Aorta (tissue), 5 donors: ENCODE measurements at regions not wholly inside any gene's neighbourhood (a gene's known extent, or its start where the extent isn't known, plus 50 kb on each side); places are given as distances from the start of the nearest gene placed in this dataset.

Experiments
- ATAC-seq: fragments of 200-7000 bp; cut with Tn5 transposase; one replicate; pipeline ENCODE4 v1.9.1; 2022; ENCODE audit warnings: moderate library complexity; ENCODE audit not compliant: low FRiP score
- DNase-seq, 2 donors: peaks; one replicate each; pipeline ENCODE4 v3.0.0-alpha.2; 2020
- H3K27ac ChIP-seq, 2 donors: one replicate each; pipeline ENCODE4 v1.5.1; 2013; ENCODE audit warnings: low read length in 2 of 2, mild to moderate bottlenecking in 2 of 2, moderate library complexity in 2 of 2, control low read depth in 1 of 2, inconsistent platforms in 1 of 2, low read depth in 1 of 2
- H3K27me3 ChIP-seq, 2 donors: one replicate each; pipeline ENCODE4 v1.6.1; 2013; ENCODE audit warnings: control low read depth in 1 of 2, low read length in 1 of 2, mild to moderate bottlenecking in 1 of 2, moderate library complexity in 1 of 2; ENCODE audit not compliant: insufficient read depth in 2 of 2, control insufficient read depth in 1 of 2
- H3K36me3 ChIP-seq, 2 donors: one replicate each; pipeline ENCODE4 v1.6.1; 2013; ENCODE audit warnings: control low read depth in 1 of 2, low read length in 1 of 2, mild to moderate bottlenecking in 1 of 2; ENCODE audit not compliant: insufficient read depth in 2 of 2, control insufficient read depth in 1 of 2
- H3K4me1 ChIP-seq, 2 donors: one replicate each; pipeline ENCODE4 v1.6.1; 2013; ENCODE audit warnings: low read length in 2 of 2, control low read depth in 1 of 2, mild to moderate bottlenecking in 1 of 2, moderate library complexity in 1 of 2; ENCODE audit not compliant: insufficient read depth in 2 of 2, control insufficient read depth in 1 of 2
- H3K4me3 ChIP-seq, 2 donors: one replicate each; pipeline ENCODE4 v1.5.1; 2013; ENCODE audit warnings: low read length in 2 of 2, control low read depth in 1 of 2, mild to moderate bottlenecking in 1 of 2
- H3K9me3 ChIP-seq: one replicate; pipeline ENCODE4 v1.6.1; 2013; ENCODE audit warnings: mild to moderate bottlenecking, low read length; ENCODE audit not compliant: control insufficient read depth
- WGBS, 2 donors: extraction: QIAGEN DNeasy Blood & Tissue Kit; methylation state at CpG; one replicate each; pipeline ENCODE4 v1.1.7; 2013; 5-methylcytosine and 5-hydroxymethylcytosine counted together
- intact Hi-C, 2 donors: fragments of 100-400 bp; cut with DNase I; formaldehyde crosslinking; loops; one replicate each; pipeline versions ENCODE4 v1.14.2 to v1.15.0; 2022
- donor health status: healthy with polysubstance abuse.
- donor health status: Bipolar disorder and iron deficiency.
- donor health status: DM: no; HTN: no; CAD: no.
- donor health status: DM: no; HTN: no; CAD: no.
- donor health status: DM: yes; HTN: yes; CAD: no.

GRCh38 chrX:42117318-42117717 lies 194.0 kb upstream of the CASK start:
- Histone ChIP-seq H3K27me3 (no peaks in the 10 kb centered on the region), H3K9me3 (no peaks in the 10 kb centered on the region), H3K4me3 (no peak overlapping the region), H3K36me3 (no peaks in the 10 kb centered on the region), H3K27ac (no peak overlapping the region), H3K4me1 (no peaks in the 10 kb centered on the region)
- WGBS, 2 donors: 56 to 95% methylated on average over 2 of the region's 2 CpGs
- ATAC-seq (no peak), DNase-seq (no peak)
- intact Hi-C loops: no loop called here

GRCh38 chrX:42109428-42109827 lies 186.1 kb upstream of the CASK start:
- DNase-seq: no peak
- H3K9me3 ChIP-seq: no peaks in the 10 kb centered on the region
- no peak overlapping the region for H3K27ac ChIP-seq
- intact Hi-C loops: no loop called here
- ATAC-seq: no peak
- H3K4me3 ChIP-seq: no peak overlapping the region
- WGBS, 2 donors: 77 to 94% methylated on average over 2 of the region's 2 CpGs
- no peaks in the 10 kb centered on the region for H3K4me1 ChIP-seq
- H3K27me3 ChIP-seq: no peaks in the 10 kb centered on the region
- no peaks in the 10 kb centered on the region for H3K36me3 ChIP-seq

- ATAC-seq (no peak), DNase-seq (no peak)
- intact Hi-C loops: no loop called here
- H3K9me3 ChIP-seq: no peaks in the 10 kb centered on the region
- no peaks in the 10 kb centered on the region for H3K4me1 ChIP-seq
- no peak overlapping the region for H3K27ac ChIP-seq
- H3K4me3 ChIP-seq: no peak overlapping the region
- WGBS, 2 donors: 82 to 93% methylated on average over 8 of the region's 8 CpGs
- no peaks in the 10 kb centered on the region for H3K27me3 ChIP-seq
- H3K36me3 ChIP-seq: no peaks in the 10 kb centered on the region
Observed at GRCh38 chrX:42107495-42108488, 184.4 kb upstream of the CASK start.

GRCh38 chrX:42106556-42106955 lies 183.2 kb upstream of the CASK start:
- no peaks in the 10 kb centered on the region for H3K9me3 ChIP-seq
- H3K4me1 ChIP-seq: no peaks in the 10 kb centered on the region
- H3K36me3 ChIP-seq: no peaks in the 10 kb centered on the region
- 69 to 92% methylated on average over 2 of the region's 2 CpGs for WGBS, 2 donors
- no peak overlapping the region for H3K4me3 ChIP-seq
- no peak for DNase-seq
- intact Hi-C loops: no loop called here
- no peak for ATAC-seq
- no peak overlapping the region for H3K27ac ChIP-seq
- no peaks in the 10 kb centered on the region for H3K27me3 ChIP-seq

GRCh38 chrX:42102586-42103282 lies 179.4 kb upstream of the CASK start:
- DNase-seq (peak in 1 of 2 donors; percentile 56), ATAC-seq (peak; percentile 57)
- intact Hi-C loops: no loop called here
- H3K27me3 ChIP-seq: no peaks in the 10 kb centered on the region
- WGBS, 2 donors: 11 to 41% methylated on average over 4 of the region's 4 CpGs
- no peaks in the 10 kb centered on the region for H3K9me3 ChIP-seq
- H3K4me3 ChIP-seq: no peak overlapping the region
- no peaks in the 10 kb centered on the region for H3K36me3 ChIP-seq
- H3K4me1 ChIP-seq: no peaks in the 10 kb centered on the region
- H3K27ac ChIP-seq: peak overlapping the region in 1 of 2 donors; percentile 28

GRCh38 chrX:42098900-42099299 lies 175.5 kb upstream of the CASK start:
- no peak overlapping the region for H3K4me3 ChIP-seq
- no peak for ATAC-seq
- no peaks in the 10 kb centered on the region for H3K9me3 ChIP-seq
- H3K27ac ChIP-seq: no peak overlapping the region
- no peaks in the 10 kb centered on the region for H3K36me3 ChIP-seq
- intact Hi-C loops: loop anchor here in 1 of 2 donors (10.0 kb wide), 1 partner anchor 174 kb away; the partner anchor contains the start of gene CASK
- no peaks in the 10 kb centered on the region for H3K27me3 ChIP-seq
- WGBS, 2 donors: 62 to 74% methylated on average over 11 of the region's 11 CpGs
- DNase-seq: no peak
- H3K4me1 ChIP-seq: no peaks in the 10 kb centered on the region

GRCh38 chrX:42097486-42097885 lies 174.1 kb upstream of the CASK start:
- Histone ChIP-seq H3K27ac (no peak overlapping the region), H3K4me1 (no peaks in the 10 kb centered on the region), H3K27me3 (no peaks in the 10 kb centered on the region), H3K9me3 (no peaks in the 10 kb centered on the region), H3K4me3 (no peak overlapping the region), H3K36me3 (no peaks in the 10 kb centered on the region)
- no peak for ATAC-seq
- intact Hi-C loops: loop anchor here in 1 of 2 donors (10.0 kb wide), 1 partner anchor 173 kb away; the partner anchor contains the start of gene CASK
- DNase-seq: no peak
- WGBS, 2 donors: 85 to 95% methylated on average over 4 of the region's 4 CpGs

- Histone ChIP-seq H3K36me3 (no peaks in the 10 kb centered on the region), H3K4me1 (no peaks in the 10 kb centered on the region), H3K27me3 (no peaks in the 10 kb centered on the region), H3K9me3 (no peaks in the 10 kb centered on the region), H3K4me3 (no peak overlapping the region), H3K27ac (no peak overlapping the region)
- ATAC-seq (no peak), DNase-seq (peak in 1 of 2 donors; percentile 62)
- intact Hi-C loops: loop anchor here in 1 of 2 donors (10.0 kb wide), 1 partner anchor 172 kb away; the partner anchor contains the start of gene CASK
- whole genome bisulfite sequencing, 2 donors: 40 to 57% methylated on average over 9 of the region's 9 CpGs
Observed at GRCh38 chrX:42096265-42096920, 173.0 kb upstream of the CASK start.
